ENCODE measurements at regions not wholly inside any gene's neighbourhood (a gene's known extent, or its start where the extent isn't known, plus 50 kb on each side); places are given as distances from the start of the nearest gene placed in this dataset.
"Not testable (repeated sequence)": the region's sequence is repeated elsewhere in the genome, so short reads cannot be mapped to it uniquely, and the experiment has no call there.

DNA sequence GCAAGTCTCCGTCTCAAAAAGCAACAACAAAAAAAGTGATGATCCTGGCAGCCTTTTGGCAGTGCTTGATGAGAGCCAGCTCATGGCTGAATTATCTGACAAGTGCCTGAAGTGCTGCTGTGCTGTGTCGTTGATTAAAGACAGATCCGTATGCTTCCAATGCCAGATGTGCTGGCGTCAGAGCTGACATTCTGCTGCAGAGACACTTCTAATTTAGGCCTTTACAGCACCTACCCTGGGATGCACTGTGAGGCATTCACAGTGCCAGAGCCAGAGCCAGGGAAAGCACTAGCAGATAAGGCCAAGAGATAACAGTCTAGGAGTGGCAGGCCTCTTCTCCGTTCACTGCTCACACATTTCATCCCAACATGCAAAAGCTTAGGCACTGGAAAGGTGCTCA, 995.5 kb downstream of the RAB28 start:
- DNase-seq (ENCODE audit: low read depth) (no peak), FAIRE-seq (no peak)
- Histone ChIP-seq H3K36me3 (ENCODE audit: control insufficient read depth, insufficient read depth, low read length) (no peaks in the 10 kb centered on the region), H3K27me3 (ENCODE audit: control insufficient read depth, insufficient read depth, low read length) (no peaks in the 10 kb centered on the region), H3K4me3 (ENCODE audit: low read depth, low read length) (no peak overlapping the region)
- TF ChIP-seq CTCF (IDR thresholded peaks at IDR 0.05; ENCODE audit: insufficient read depth, low read length, severe bottlenecking) = no peak

GRCh38 chr4:12487000-12487399, 997.1 kb downstream of the RAB28 start:
- Histone ChIP-seq H3K27me3 (ENCODE audit: control insufficient read depth, insufficient read depth, low read length) (no peaks in the 10 kb centered on the region), H3K36me3 (ENCODE audit: control insufficient read depth, insufficient read depth, low read length) (no peaks in the 10 kb centered on the region), H3K4me3 (ENCODE audit: low read depth, low read length) (no peak overlapping the region)
- TF ChIP-seq CTCF (IDR thresholded peaks at IDR 0.05; ENCODE audit: insufficient read depth, low read length, severe bottlenecking) = no peak
- DNase-seq (ENCODE audit: low read depth) (no peak), FAIRE-seq (no peak)

- Histone ChIP-seq H3K36me3 (ENCODE audit: control insufficient read depth, insufficient read depth, low read length) (no peaks in the 10 kb centered on the region), H3K4me3 (ENCODE audit: low read depth, low read length) (no peak overlapping the region), H3K27me3 (ENCODE audit: control insufficient read depth, insufficient read depth, low read length) (no peaks in the 10 kb centered on the region)
- DNase-seq (ENCODE audit: low read depth) = no peak
- no peak for TF ChIP-seq CTCF (IDR thresholded peaks at IDR 0.05; ENCODE audit: insufficient read depth, low read length, severe bottlenecking)
- no peak for FAIRE-seq
Measured at GRCh38 chr4:12472087-12472486, 1012.1 kb downstream of the RAB28 start.

DNA sequence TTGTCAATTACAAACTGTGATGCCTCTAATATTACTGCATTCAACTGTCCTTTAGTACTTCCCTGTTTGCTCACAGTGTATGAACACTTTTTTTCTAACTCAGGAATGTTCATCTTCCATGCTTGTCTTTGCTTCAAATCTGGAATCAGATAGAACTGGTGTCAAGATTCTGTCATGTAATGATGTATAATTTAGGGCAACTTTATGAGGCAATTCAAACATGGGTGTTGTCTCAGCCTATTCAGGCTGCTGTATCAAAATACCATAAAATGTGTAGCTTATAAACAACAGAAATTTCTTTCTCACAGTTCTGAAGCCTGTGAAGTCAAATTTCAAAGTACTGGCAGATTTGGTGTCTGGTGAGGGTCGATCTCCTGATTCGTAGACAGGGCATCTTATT, 1012.9 kb downstream of the RAB28 start:
- no peak for TF ChIP-seq CTCF (IDR thresholded peaks at IDR 0.05; ENCODE audit: insufficient read depth, low read length, severe bottlenecking)
- DNase-seq (ENCODE audit: low read depth) (no peak), FAIRE-seq (no peak)
- Histone ChIP-seq H3K4me3 (ENCODE audit: low read depth, low read length) (no peak overlapping the region), H3K27me3 (ENCODE audit: control insufficient read depth, insufficient read depth, low read length) (no peaks in the 10 kb centered on the region), H3K36me3 (ENCODE audit: control insufficient read depth, insufficient read depth, low read length) (no peaks in the 10 kb centered on the region)

DNA sequence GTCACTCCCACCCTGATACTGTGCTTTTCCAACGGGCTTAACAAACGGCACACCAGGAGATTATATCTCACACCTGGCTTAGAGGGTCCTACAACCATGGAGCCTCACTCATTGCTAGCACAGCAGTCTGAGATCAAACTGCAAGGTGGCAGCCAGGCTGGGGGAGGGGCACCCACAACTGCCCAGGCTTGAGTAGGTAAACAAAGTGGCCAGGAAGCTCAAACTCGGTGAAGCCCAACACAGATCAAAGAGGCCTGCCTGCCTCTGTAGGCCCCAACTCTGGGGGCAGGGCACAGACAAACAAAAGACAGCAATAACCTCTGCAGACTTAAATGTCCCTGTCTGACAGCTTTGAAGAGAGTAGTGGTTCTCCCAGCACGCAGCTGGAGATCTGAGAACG, 1022.6 kb downstream of the RAB28 start:
- not testable (repeated sequence) for H3K27me3 ChIP-seq (ENCODE audit: control insufficient read depth, insufficient read depth, low read length); H3K36me3 ChIP-seq (ENCODE audit: control insufficient read depth, insufficient read depth, low read length); H3K4me3 ChIP-seq (ENCODE audit: low read depth, low read length); FAIRE-seq; DNase-seq (ENCODE audit: low read depth)

GRCh38 chr4:12459126-12459525, 1025.0 kb downstream of the RAB28 start:
- TF ChIP-seq CTCF (IDR thresholded peaks at IDR 0.05; ENCODE audit: insufficient read depth, low read length, severe bottlenecking) = no peak
- no peaks in the 10 kb centered on the region for H3K36me3 ChIP-seq (ENCODE audit: control insufficient read depth, insufficient read depth, low read length)
- DNase-seq (ENCODE audit: low read depth) (no peak), FAIRE-seq (no peak)
- H3K4me3 ChIP-seq (ENCODE audit: low read depth, low read length) = no peak overlapping the region
- H3K27me3 ChIP-seq (ENCODE audit: control insufficient read depth, insufficient read depth, low read length) = no peaks in the 10 kb centered on the region

Data from bronchial epithelial cell (primary cell).